Activated CD8-positive, alpha-beta T cell treated with anti-CD3 and anti-CD28 coated beads for 36 hours (primary cell): ENCODE measurements at regions not wholly inside any gene's neighbourhood (a gene's known extent, or its start where the extent isn't known, plus 50 kb on each side); places are given as distances from the start of the nearest gene placed in this dataset.
A peak's percentile ranks its signal among the peaks of the same experiment; 100 is the strongest.

Experiments
- ATAC-seq: fragments of 200-7000 bp; cut with Tn5 transposase; one replicate; pipeline ENCODE4 v1.10.0; 2021; ENCODE audit warnings: mild to moderate bottlenecking, moderate library complexity
- CTCF ChIA-PET: fragments of 350-600 bp; sonication (Branson Sonifier 250); formaldehyde crosslinking; loops from one replicate; lab custom pipeline; 2021; ENCODE audit warnings: antibody characterized with exemption; lab: Charles Lee
- POLR2A ChIA-PET: fragments of 350-600 bp; sonication (Branson Sonifier 250); formaldehyde crosslinking; loops from one replicate; lab custom pipeline; 2021; ENCODE audit warnings: antibody characterized with exemption; lab: Charles Lee
- DNase-seq: peaks from one replicate; pipeline ENCODE4 v3.0.0-alpha.2; 2020
- H3K27ac Mint-ChIP-seq: one replicate; pipeline ENCODE4 v1.8.0; 2021; ENCODE audit warnings: mild to moderate bottlenecking, mixed read lengths
- H3K27me3 Mint-ChIP-seq: one replicate; pipeline ENCODE4 v1.8.0; 2021; ENCODE audit warnings: mixed read lengths
- H3K36me3 Mint-ChIP-seq: one replicate; pipeline ENCODE4 v1.8.0; 2021; ENCODE audit warnings: low read depth, mixed read lengths
- H3K4me1 Mint-ChIP-seq: one replicate; pipeline ENCODE4 v1.8.0; 2021; ENCODE audit warnings: low read depth, mixed read lengths
- H3K4me3 Mint-ChIP-seq: one replicate; pipeline ENCODE4 v1.8.0; 2021; ENCODE audit warnings: mild to moderate bottlenecking, moderate library complexity, mixed read lengths
- H3K9me3 Mint-ChIP-seq: one replicate; pipeline ENCODE4 v1.8.0; 2021; ENCODE audit warnings: mixed read lengths
- CTCF ChIP-seq: fragments of 200-600 bp; IDR thresholded peaks from one replicate; pipeline ENCODE4 v1.8.0; 2022; ENCODE audit warnings: antibody characterized with exemption, mild to moderate bottlenecking
- intact Hi-C: fragments of 100-400 bp; cut with micrococcal nuclease; formaldehyde crosslinking; loops from one replicate; pipeline ENCODE4 v1.10.0; 2022

DNA sequence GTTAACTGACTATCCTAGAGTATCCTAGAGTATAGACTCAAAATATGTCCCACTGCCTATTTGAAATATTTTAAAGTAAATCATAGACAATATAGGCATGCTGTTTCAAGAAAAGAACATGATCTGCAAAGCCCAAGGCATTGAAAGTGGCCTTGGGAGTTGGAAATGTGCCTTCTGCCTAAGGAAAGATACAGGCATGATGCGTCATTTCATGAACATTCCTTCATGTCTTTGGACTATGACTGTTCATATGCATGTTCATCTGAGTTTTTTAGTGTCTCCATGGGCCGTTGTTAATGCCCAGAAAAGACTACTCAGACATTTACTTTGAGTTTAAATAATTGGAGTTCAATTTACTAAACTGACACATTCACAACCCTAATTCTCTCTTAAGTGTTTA, 69.7 kb upstream of the PRDM11 start:
- intact Hi-C loops: no loop called here
- no peak overlapping the region for H3K27ac Mint-ChIP-seq
- POLR2A ChIA-PET: interaction anchor here (1.3 kb wide), 1 partner anchor 27 kb away, joined by 3 read pairs; no protein-coding TSS in a partner anchor
- peaks cover 2% of the 10 kb centered on the region for H3K36me3 Mint-ChIP-seq
- no peak for ATAC-seq
- no peak overlapping the region for H3K4me3 Mint-ChIP-seq
- H3K27me3 Mint-ChIP-seq: no peaks in the 10 kb centered on the region
- H3K9me3 Mint-ChIP-seq: peaks cover 5% of the 10 kb centered on the region
- peaks cover 41% of the 10 kb centered on the region for H3K4me1 Mint-ChIP-seq
- CTCF ChIA-PET: interaction anchor here (1.0 kb wide), 1 partner anchor 127 kb away, joined by 3 read pairs; no protein-coding TSS in a partner anchor
- no peak for DNase-seq
- TF ChIP-seq CTCF: no peak

GRCh38 chr11:45078236-45079074, 68.0 kb upstream of the PRDM11 start:
- DNase-seq (no peak), ATAC-seq (no peak)
- Mint-ChIP-seq H3K27ac (no peak overlapping the region), H3K9me3 (peaks cover 12% of the 10 kb centered on the region), H3K27me3 (no peaks in the 10 kb centered on the region), H3K36me3 (peaks cover 2% of the 10 kb centered on the region), H3K4me3 (no peak overlapping the region), H3K4me1 (peaks cover 52% of the 10 kb centered on the region)
- intact Hi-C loops: no loop called here
- CTCF ChIA-PET: interaction anchor here (0.6 to 3.4 kb wide), 4 partner anchors 25 to 142 kb away, joined by 3 to 37 read pairs (median 3); no protein-coding TSS in a partner anchor
- TF ChIP-seq CTCF: no peak
- POLR2A ChIA-PET: interaction anchor here (0.6 to 1.4 kb wide), 3 partner anchors 15 to 596 kb away, joined by 3 to 4 read pairs (median 3); no protein-coding TSS in a partner anchor

DNA sequence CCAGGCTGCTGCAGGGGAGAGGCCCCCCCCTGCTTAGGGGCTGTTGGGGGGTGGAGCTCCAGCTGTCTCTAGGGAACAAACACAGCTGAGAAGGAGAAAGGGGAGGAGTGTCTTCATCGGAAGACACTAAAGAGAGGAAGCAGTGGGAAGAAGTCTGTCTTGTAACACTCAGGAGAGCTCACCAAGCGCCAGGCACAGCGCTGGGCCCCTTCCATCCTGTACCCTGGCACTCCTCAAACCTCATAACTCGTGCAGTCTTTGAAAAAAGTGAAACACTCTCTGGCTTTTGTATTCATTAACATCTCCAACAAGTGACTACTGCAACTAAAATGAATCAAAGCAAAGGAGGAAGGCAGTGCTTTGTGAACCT, 67.4 kb upstream of the PRDM11 start:
- Mint-ChIP-seq H3K4me3 (no peak overlapping the region), H3K27ac (peak overlapping the region; percentile 93), H3K27me3 (no peaks in the 10 kb centered on the region), H3K9me3 (peaks cover 12% of the 10 kb centered on the region), H3K4me1 (peaks cover 53% of the 10 kb centered on the region), H3K36me3 (peaks cover 2% of the 10 kb centered on the region)
- ATAC-seq (no peak), DNase-seq (no peak)
- intact Hi-C loops: no loop called here
- ChIA-PET POLR2A (interaction anchor here (1.4 kb wide), 1 partner anchor 14 kb away, joined by 4 read pairs; no protein-coding TSS in a partner anchor), CTCF (interaction anchor here (0.7 to 3.4 kb wide), 5 partner anchors 11 to 143 kb away, joined by 3 to 37 read pairs (median 3); no protein-coding TSS in a partner anchor)
- no peak for TF ChIP-seq CTCF

GRCh38 chr11:45079567-45079942, 66.9 kb upstream of the PRDM11 start:
- Mint-ChIP-seq H3K4me1 (peaks cover 54% of the 10 kb centered on the region), H3K27ac (peak overlapping the region; percentile 93), H3K36me3 (peaks cover 2% of the 10 kb centered on the region), H3K9me3 (peaks cover 12% of the 10 kb centered on the region), H3K27me3 (no peaks in the 10 kb centered on the region), H3K4me3 (peak overlapping the region; percentile 52)
- ChIA-PET CTCF (interaction anchor here (0.9 to 3.4 kb wide), 6 partner anchors 12 to 143 kb away, joined by 3 to 37 read pairs (median 4); partner anchors contain the start of gene TP53I11), POLR2A (interaction anchor here (1.0 to 2.0 kb wide), 4 partner anchors 10 to 31 kb away, joined by 3 to 6 read pairs (median 4); no protein-coding TSS in a partner anchor)
- peak; percentile 15 for DNase-seq
- no peak for TF ChIP-seq CTCF
- intact Hi-C loops: no loop called here
- ATAC-seq: peak; percentile 8
